Transverse colon (tissue), 4 donors: ENCODE measurements at regions not wholly inside any gene's neighbourhood (a gene's known extent, or its start where the extent isn't known, plus 50 kb on each side); places are given as distances from the start of the nearest gene placed in this dataset.

Experiments
- EP300 ChIP-seq: sonication (generic); formaldehyde crosslinking; IDR thresholded peaks from one replicate; pipeline ENCODE4 v1.6.1; 2017; ENCODE audit warnings: antibody characterized with exemption, low read depth
- POLR2A ChIP-seq: fragments of 450-650 bp; IDR thresholded peaks from one replicate; pipeline ENCODE4 v1.6.1; 2016; ENCODE audit warnings: antibody characterized with exemption, mild to moderate bottlenecking, moderate library complexity
- POLR2AphosphoS5 ChIP-seq, 3 donors: sonication (generic); formaldehyde crosslinking; IDR thresholded peaks; one replicate each; pipeline ENCODE4 v1.6.1; 2016; ENCODE audit warnings: antibody characterized with exemption in 3 of 3
- TF ChIP-seq, protein P1 (sequence below), 5 experiments: fragments of 200-600 bp in 3 of 5; fragments of 450-650 bp in 2 of 5; sonication (generic) in 3 of 5; IDR thresholded peaks; 1 replicate in 2 of 5; 2 replicates in 3 of 5; pipeline ENCODE4 v1.5.1; 2016 to 2017; ENCODE audit warnings: antibody characterized with exemption in 5 of 5, inconsistent platforms in 3 of 5, mild to moderate bottlenecking in 2 of 5, moderate library complexity in 1 of 5

DNA sequence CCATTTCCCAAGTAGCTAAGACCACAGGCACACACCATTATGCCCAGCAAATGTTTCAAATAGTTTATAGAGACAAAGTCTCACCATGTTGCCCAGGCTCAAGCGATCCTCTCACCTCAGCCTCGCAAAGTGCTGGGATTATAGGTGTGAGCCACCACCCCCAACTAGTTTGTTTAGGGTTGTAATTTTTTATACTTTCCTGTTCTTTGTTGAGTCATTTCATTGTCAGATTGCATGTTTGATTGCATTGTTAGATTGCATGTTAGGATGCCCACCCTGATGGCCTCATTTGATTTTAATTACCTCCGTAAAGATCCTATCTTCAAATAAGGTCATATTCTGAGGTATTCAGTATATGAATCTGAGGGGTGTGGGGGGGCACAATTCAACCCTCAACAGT lies 73.3 kb upstream of the SASH1 start:
- TF ChIP-seq POLR2A = no peak
- TF ChIP-seq, protein P1, sequence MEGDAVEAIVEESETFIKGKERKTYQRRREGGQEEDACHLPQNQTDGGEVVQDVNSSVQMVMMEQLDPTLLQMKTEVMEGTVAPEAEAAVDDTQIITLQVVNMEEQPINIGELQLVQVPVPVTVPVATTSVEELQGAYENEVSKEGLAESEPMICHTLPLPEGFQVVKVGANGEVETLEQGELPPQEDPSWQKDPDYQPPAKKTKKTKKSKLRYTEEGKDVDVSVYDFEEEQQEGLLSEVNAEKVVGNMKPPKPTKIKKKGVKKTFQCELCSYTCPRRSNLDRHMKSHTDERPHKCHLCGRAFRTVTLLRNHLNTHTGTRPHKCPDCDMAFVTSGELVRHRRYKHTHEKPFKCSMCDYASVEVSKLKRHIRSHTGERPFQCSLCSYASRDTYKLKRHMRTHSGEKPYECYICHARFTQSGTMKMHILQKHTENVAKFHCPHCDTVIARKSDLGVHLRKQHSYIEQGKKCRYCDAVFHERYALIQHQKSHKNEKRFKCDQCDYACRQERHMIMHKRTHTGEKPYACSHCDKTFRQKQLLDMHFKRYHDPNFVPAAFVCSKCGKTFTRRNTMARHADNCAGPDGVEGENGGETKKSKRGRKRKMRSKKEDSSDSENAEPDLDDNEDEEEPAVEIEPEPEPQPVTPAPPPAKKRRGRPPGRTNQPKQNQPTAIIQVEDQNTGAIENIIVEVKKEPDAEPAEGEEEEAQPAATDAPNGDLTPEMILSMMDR (IDR thresholded peaks at IDR 0.05) = no peak
- no peak for TF ChIP-seq EP300
- TF ChIP-seq POLR2AphosphoS5 (IDR thresholded peaks at IDR 0.05) = no peak
